GM23248 (cell line): ENCODE measurements at regions not wholly inside any gene's neighbourhood (a gene's known extent, or its start where the extent isn't known, plus 50 kb on each side); places are given as distances from the start of the nearest gene placed in this dataset.
"Not testable (repeated sequence)": the region's sequence is repeated elsewhere in the genome, so short reads cannot be mapped to it uniquely, and the experiment has no call there.

ENCODE experiments used
- DNase-seq: peaks from one replicate; pipeline ENCODE4 v3.0.0-alpha.2; 2015
- H2AFZ ChIP-seq: fragments of 200-600 bp; sonication (generic); 2 replicates; pipeline ENCODE4 v1.6.1; 2016; ENCODE audit warnings: antibody characterized with exemption
- H3F3A ChIP-seq: fragments of 200-600 bp; sonication (generic); 2 replicates; pipeline ENCODE4 v1.6.1; 2016; ENCODE audit warnings: mild to moderate bottlenecking, antibody characterized with exemption, mixed run types; ENCODE audit not compliant: insufficient read depth
- H3K27ac ChIP-seq: fragments of 200-600 bp; sonication (generic); 2 replicates; pipeline ENCODE4 v1.5.1; 2016; ENCODE audit warnings: mild to moderate bottlenecking
- H3K27me3 ChIP-seq: fragments of 200-600 bp; sonication (generic); replicated peaks from 2 replicates; pipeline ENCODE4 v1.6.1; 2016; ENCODE audit warnings: mild to moderate bottlenecking; ENCODE audit not compliant: insufficient read depth
- H3K36me3 ChIP-seq: fragments of 200-600 bp; sonication (generic); 2 replicates; pipeline ENCODE4 v1.6.1; 2016; ENCODE audit warnings: low read depth, mild to moderate bottlenecking
- H3K4me1 ChIP-seq: fragments of 200-600 bp; sonication (generic); 2 replicates; pipeline ENCODE4 v1.6.1; 2016; ENCODE audit warnings: mild to moderate bottlenecking; ENCODE audit not compliant: insufficient read depth
- H3K4me2 ChIP-seq: fragments of 200-600 bp; sonication (generic); one replicate; pipeline ENCODE4 v1.6.1; 2016; ENCODE audit warnings: mild to moderate bottlenecking; ENCODE audit not compliant: unreplicated experiment
- H3K4me3 ChIP-seq: fragments of 200-600 bp; sonication (generic); 2 replicates; pipeline ENCODE4 v1.5.1; 2016; ENCODE audit warnings: mild to moderate bottlenecking
- H3K79me2 ChIP-seq: fragments of 200-600 bp; sonication (generic); 2 replicates; pipeline ENCODE4 v1.6.1; 2016; ENCODE audit warnings: mild to moderate bottlenecking; ENCODE audit not compliant: insufficient read depth
- H3K9ac ChIP-seq: fragments of 200-600 bp; sonication (generic); 2 replicates; pipeline ENCODE4 v1.6.1; 2016; ENCODE audit warnings: mild to moderate bottlenecking
- H3K9me2 ChIP-seq: fragments of 200-600 bp; sonication (generic); 2 replicates; pipeline ENCODE4 v1.6.1; 2016; ENCODE audit warnings: mixed run types, mild to moderate bottlenecking, moderate library complexity; ENCODE audit not compliant: insufficient read depth
- H3K9me3 ChIP-seq: fragments of 200-600 bp; sonication (generic); one replicate; pipeline ENCODE4 v1.6.1; 2017; ENCODE audit warnings: low read depth
- H4K20me1 ChIP-seq: fragments of 200-600 bp; sonication (generic); 2 replicates; pipeline ENCODE4 v1.6.0; 2016; ENCODE audit not compliant: insufficient read depth
- EZH2 ChIP-seq: fragments of 200-600 bp; sonication (generic); IDR thresholded peaks from 2 replicates; pipeline ENCODE4 v1.6.1; 2018; ENCODE audit warnings: antibody characterized with exemption, mild to moderate bottlenecking; ENCODE audit not compliant: insufficient read depth, poor library complexity, severe bottlenecking
- EZH2phosphoT487 ChIP-seq: fragments of 200-600 bp; sonication (generic); IDR thresholded peaks from 2 replicates; pipeline ENCODE4 v1.6.1; 2018; ENCODE audit warnings: antibody characterized with exemption, moderate library complexity, mild to moderate bottlenecking, low read depth; ENCODE audit not compliant: insufficient read depth
- WGBS, 2 experiments: methylation state at CpG; one replicate each; pipeline ENCODE4 v1.1.6; 2015 to 2017; ENCODE audit warnings: low lambda C conversion rate in 2 of 2, low coverage in 1 of 2; ENCODE audit errors: missing lambda C conversion rate in 2 of 2; 5-methylcytosine and 5-hydroxymethylcytosine counted together
- in situ Hi-C: fragments of 300-500 bp; cut with MboI; formaldehyde crosslinking; loops from 2 replicates; pipeline ENCODE4 v1.15.0; 2020

DNA sequence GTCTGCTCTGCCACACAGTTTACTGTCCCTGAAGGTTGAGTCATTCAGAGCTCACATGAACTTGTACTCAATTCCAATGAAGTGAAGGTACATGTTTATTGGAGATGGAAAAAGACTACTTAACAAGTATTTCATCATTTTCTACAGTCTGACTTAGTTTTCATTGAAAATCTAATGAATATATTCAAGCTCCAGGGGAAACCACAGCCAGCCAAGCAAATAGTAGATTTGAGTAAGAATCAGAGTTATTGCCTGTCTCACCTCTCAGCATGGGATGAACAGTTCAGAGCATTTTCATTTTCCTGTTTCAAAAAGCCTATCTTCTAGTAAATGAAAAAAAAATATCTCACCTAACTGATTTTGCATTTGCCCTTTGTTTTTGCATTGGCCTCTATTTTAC is 1249.4 kb upstream of the DIAPH2 start:
- Histone ChIP-seq H4K20me1 (no peaks in the 10 kb centered on the region), H3K9me3 (no peaks in the 10 kb centered on the region), H3K27ac (no peak overlapping the region), H3F3A (no peaks in the 10 kb centered on the region), H3K27me3 (no peaks in the 10 kb centered on the region), H3K4me2 (no peak overlapping the region), H3K4me1 (no peaks in the 10 kb centered on the region), H3K4me3 (no peak overlapping the region), H3K36me3 (no peaks in the 10 kb centered on the region), H3K9me2 (no peaks in the 10 kb centered on the region), H3K79me2 (no peaks in the 10 kb centered on the region), H3K9ac (no peak overlapping the region), H2AFZ (no peak overlapping the region)
- in situ Hi-C loops: no loop called here
- no peak for DNase-seq
- no peak for TF ChIP-seq EZH2
- no peak for TF ChIP-seq EZH2phosphoT487

DNA sequence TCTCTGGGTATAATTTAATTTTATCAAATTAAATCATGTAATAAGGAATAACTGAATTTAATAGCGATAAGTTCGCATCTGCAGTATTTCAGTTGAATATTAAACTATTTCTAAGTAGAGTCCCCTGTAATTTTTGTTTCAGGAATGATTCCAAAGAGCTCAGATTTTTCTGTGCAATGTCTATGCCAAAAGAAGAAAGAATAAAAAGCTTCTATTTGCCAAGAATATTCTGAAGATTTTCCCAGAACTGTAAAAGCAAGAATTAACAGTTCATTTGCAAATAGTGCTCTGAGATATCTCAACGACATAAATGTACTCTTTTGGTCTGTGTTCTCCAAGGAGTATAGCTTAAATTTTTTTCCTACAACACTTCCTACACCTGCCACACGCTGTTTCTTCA is 1242.8 kb upstream of the DIAPH2 start:
- no peaks in the 10 kb centered on the region for H4K20me1 ChIP-seq
- H3K9me2 ChIP-seq: no peaks in the 10 kb centered on the region
- DNase-seq: no peak
- in situ Hi-C loops: no loop called here
- H3K9me3 ChIP-seq: no peaks in the 10 kb centered on the region
- H3K4me2 ChIP-seq: no peak overlapping the region
- H3K27ac ChIP-seq: no peak overlapping the region
- no peak overlapping the region for H3K4me3 ChIP-seq
- no peak overlapping the region for H2AFZ ChIP-seq
- no peaks in the 10 kb centered on the region for H3K79me2 ChIP-seq
- 8 to 18% methylated on average over 4 of the region's 4 CpGs for WGBS, 2 experiments
- no peaks in the 10 kb centered on the region for H3F3A ChIP-seq
- no peak overlapping the region for H3K9ac ChIP-seq
- H3K36me3 ChIP-seq: no peaks in the 10 kb centered on the region
- no peaks in the 10 kb centered on the region for H3K27me3 ChIP-seq
- TF ChIP-seq EZH2phosphoT487 (no peak), EZH2 (no peak)
- H3K4me1 ChIP-seq: no peaks in the 10 kb centered on the region

DNA sequence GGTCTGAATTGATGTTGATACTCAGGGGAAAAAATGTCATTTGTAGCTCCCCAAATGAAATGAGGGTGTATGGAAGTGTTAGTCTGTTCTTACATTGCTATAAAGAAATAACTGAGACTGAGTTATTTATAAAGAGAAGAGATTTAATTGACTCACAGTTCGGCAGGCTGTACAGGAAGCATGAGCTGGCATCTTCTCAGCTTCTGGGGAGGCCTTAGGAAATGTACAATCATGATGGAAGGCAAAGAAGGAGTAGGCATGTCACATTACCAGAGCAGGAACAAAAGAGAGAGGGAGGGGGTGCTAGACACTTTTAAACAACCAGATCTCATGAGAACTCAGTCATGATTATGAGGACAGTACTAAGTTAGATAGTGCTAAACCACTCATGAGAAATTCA is 1199.9 kb upstream of the DIAPH2 start:
- Histone ChIP-seq H3K9me3 (no peaks in the 10 kb centered on the region), H3K27me3 (no peaks in the 10 kb centered on the region), H3K27ac (no peak overlapping the region), H3K4me2 (no peak overlapping the region), H3K9me2 (no peaks in the 10 kb centered on the region), H3K79me2 (no peaks in the 10 kb centered on the region), H3K4me1 (no peaks in the 10 kb centered on the region), H4K20me1 (no peaks in the 10 kb centered on the region), H3K9ac (no peak overlapping the region), H3K4me3 (no peak overlapping the region), H3F3A (no peaks in the 10 kb centered on the region), H3K36me3 (no peaks in the 10 kb centered on the region), H2AFZ (no peak overlapping the region)
- in situ Hi-C loops: no loop called here
- TF ChIP-seq EZH2phosphoT487 (no peak), EZH2 (no peak)
- DNase-seq: no peak
- 18 to 30% methylated on average over 1 of the region's 1 CpG for WGBS, 2 experiments

DNA sequence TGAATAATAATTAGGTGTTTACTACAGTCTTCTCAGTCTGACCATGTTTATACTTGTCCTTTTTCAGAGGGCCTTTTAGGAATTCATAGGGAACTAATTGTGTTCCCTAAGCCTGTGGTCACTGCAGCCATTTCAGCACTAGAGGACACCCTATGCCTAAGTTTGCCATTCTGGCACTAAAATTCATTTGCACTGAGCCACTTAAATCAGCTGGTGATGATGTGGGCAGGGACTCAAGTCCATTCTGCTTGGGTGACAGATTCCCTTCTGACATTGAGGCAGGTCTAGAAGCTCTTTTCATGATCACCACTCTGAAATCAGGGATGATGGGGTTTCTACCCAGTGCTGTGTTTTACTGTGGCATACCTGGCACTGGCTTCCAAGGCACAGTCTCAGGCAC is 1178.9 kb upstream of the DIAPH2 start:
- no peaks in the 10 kb centered on the region for H3K4me1 ChIP-seq
- H3K4me3 ChIP-seq: no peak overlapping the region
- no peaks in the 10 kb centered on the region for H3F3A ChIP-seq
- no peaks in the 10 kb centered on the region for H3K36me3 ChIP-seq
- no peaks in the 10 kb centered on the region for H3K9me3 ChIP-seq
- no peak overlapping the region for H3K9ac ChIP-seq
- TF ChIP-seq EZH2 (no peak), EZH2phosphoT487 (no peak)
- in situ Hi-C loops: no loop called here
- H3K79me2 ChIP-seq: no peaks in the 10 kb centered on the region
- no peak overlapping the region for H3K4me2 ChIP-seq
- no peaks in the 10 kb centered on the region for H3K27me3 ChIP-seq
- no peaks in the 10 kb centered on the region for H3K9me2 ChIP-seq
- DNase-seq: no peak
- no peak overlapping the region for H2AFZ ChIP-seq
- H3K27ac ChIP-seq: no peak overlapping the region
- no peaks in the 10 kb centered on the region for H4K20me1 ChIP-seq

DNA sequence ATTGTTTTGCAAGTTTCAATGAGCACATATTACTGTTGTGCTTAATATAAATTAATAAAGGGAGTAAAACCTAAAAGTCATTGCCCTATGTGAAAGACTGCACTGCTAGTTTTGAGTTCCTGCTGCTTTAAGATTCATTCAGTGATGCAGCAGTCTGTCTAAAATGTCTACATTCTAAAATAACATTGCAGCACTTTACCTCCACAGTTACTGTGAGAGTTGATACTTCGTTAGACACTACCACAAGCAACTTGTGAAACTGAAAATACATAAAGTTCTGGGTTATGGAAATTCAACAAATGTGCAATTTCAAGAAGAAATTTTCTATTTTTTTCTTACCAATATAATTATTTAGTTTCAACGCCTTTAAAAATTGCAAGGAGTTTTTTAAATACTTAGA is 1175.2 kb upstream of the DIAPH2 start:
- no peaks in the 10 kb centered on the region for H3K79me2 ChIP-seq
- H4K20me1 ChIP-seq: no peaks in the 10 kb centered on the region
- H3K4me2 ChIP-seq: no peak overlapping the region
- H3F3A ChIP-seq: no peaks in the 10 kb centered on the region
- H3K4me1 ChIP-seq: no peaks in the 10 kb centered on the region
- H3K9me2 ChIP-seq: no peaks in the 10 kb centered on the region
- 15 to 20% methylated on average over 2 of the region's 2 CpGs for WGBS, 2 experiments
- H3K27ac ChIP-seq: no peak overlapping the region
- no peaks in the 10 kb centered on the region for H3K9me3 ChIP-seq
- DNase-seq: no peak
- H3K9ac ChIP-seq: no peak overlapping the region
- no peak overlapping the region for H2AFZ ChIP-seq
- no peaks in the 10 kb centered on the region for H3K36me3 ChIP-seq
- no peak for TF ChIP-seq EZH2phosphoT487
- no peak for TF ChIP-seq EZH2
- no peak overlapping the region for H3K4me3 ChIP-seq
- no peaks in the 10 kb centered on the region for H3K27me3 ChIP-seq
- in situ Hi-C loops: no loop called here

DNA sequence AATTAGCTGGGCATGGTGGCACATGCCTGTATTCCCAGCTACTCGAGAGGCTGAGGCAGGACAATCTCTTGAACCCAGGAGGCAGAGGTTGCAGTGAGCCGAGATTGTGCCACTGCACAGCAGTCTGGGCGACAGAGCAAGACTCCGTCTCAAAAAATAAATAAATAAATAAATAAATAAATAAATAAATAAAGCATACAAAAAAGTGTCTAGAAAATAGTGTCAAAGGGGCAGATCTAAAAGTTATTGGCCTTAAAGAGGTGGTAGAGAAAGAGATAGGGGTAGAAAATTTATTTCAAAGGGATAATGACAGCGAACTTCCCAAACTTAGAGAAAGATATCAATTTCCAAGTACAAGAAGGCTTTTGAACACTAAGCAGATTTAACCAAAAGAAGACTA is 1160.6 kb upstream of the DIAPH2 start:
- not testable (repeated sequence) for H3F3A ChIP-seq
- 46 to 59% methylated on average over 5 of the region's 5 CpGs for WGBS, 2 experiments

More for the DNA sequence above, 1160.6 kb upstream of the DIAPH2 start:
- DNase-seq, H3K9ac ChIP-seq, H3K27me3 ChIP-seq, in situ Hi-C loops, H3K4me1 ChIP-seq, H3K36me3 ChIP-seq, H3K79me2 ChIP-seq, H3K9me3 ChIP-seq, H2AFZ ChIP-seq, H4K20me1 ChIP-seq, H3K4me3 ChIP-seq, H3K9me2 ChIP-seq, H3K4me2 ChIP-seq, H3K27ac ChIP-seq: not testable (repeated sequence)
